ENCODE measurements at regions not wholly inside any gene's neighbourhood (a gene's known extent, or its start where the extent isn't known, plus 50 kb on each side); places are given as distances from the start of the nearest gene placed in this dataset.

DNA sequence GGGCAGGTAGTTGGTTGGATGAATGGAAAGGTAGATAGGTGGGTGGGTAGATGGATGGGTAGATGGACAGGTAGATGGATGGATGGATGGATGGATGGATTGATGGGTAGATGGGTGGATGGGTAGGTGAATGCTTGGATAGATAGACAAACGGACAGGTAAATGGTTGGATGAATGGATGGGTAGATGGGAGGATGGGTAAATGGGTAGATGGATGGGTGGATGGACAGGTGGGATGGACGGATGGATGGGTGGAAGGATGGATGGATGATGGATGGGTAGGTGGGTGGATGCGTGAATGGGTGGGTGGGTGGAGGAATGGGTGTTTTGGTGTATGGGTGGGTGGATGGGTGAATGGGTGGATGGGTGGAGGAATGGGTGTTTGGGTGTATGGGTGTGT lies 50.1 kb upstream of the ASAP2 start:
- TF ChIP-seq, protein P1, sequence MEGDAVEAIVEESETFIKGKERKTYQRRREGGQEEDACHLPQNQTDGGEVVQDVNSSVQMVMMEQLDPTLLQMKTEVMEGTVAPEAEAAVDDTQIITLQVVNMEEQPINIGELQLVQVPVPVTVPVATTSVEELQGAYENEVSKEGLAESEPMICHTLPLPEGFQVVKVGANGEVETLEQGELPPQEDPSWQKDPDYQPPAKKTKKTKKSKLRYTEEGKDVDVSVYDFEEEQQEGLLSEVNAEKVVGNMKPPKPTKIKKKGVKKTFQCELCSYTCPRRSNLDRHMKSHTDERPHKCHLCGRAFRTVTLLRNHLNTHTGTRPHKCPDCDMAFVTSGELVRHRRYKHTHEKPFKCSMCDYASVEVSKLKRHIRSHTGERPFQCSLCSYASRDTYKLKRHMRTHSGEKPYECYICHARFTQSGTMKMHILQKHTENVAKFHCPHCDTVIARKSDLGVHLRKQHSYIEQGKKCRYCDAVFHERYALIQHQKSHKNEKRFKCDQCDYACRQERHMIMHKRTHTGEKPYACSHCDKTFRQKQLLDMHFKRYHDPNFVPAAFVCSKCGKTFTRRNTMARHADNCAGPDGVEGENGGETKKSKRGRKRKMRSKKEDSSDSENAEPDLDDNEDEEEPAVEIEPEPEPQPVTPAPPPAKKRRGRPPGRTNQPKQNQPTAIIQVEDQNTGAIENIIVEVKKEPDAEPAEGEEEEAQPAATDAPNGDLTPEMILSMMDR (IDR thresholded peaks at IDR 0.05; ENCODE audit: low read depth, low read length) = no peak
- H3K4me3 ChIP-seq (ENCODE audit: low read depth, low read length) = no peak overlapping the region

GRCh38 chr2:9154061-9154460 lies 52.6 kb upstream of the ASAP2 start:
- no peak overlapping the region for H3K4me3 ChIP-seq (ENCODE audit: low read depth, low read length)
- TF ChIP-seq, protein P1 (IDR thresholded peaks at IDR 0.05; ENCODE audit: low read depth, low read length) = no peak

DNA sequence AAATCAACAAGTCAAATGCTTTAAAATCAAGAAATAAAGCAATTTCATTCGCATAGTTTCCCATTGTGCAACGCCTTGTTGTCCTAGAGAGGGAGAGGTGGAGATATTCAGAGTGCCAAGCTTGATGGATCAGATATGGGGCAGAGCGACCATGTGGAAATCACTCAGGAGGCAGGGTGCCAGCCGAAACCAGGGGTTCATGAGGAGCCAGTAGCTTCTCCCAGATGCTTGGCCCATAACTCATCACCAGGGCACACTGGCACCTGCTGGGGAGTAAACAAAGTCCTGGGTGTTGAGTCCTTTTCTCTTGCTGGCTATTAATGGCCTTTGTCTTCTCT lies 53.0 kb upstream of the ASAP2 start:
- TF ChIP-seq, protein P1 (IDR thresholded peaks at IDR 0.05; ENCODE audit: low read depth, low read length) = no peak
- no peak overlapping the region for H3K4me3 ChIP-seq (ENCODE audit: low read depth, low read length)

DNA sequence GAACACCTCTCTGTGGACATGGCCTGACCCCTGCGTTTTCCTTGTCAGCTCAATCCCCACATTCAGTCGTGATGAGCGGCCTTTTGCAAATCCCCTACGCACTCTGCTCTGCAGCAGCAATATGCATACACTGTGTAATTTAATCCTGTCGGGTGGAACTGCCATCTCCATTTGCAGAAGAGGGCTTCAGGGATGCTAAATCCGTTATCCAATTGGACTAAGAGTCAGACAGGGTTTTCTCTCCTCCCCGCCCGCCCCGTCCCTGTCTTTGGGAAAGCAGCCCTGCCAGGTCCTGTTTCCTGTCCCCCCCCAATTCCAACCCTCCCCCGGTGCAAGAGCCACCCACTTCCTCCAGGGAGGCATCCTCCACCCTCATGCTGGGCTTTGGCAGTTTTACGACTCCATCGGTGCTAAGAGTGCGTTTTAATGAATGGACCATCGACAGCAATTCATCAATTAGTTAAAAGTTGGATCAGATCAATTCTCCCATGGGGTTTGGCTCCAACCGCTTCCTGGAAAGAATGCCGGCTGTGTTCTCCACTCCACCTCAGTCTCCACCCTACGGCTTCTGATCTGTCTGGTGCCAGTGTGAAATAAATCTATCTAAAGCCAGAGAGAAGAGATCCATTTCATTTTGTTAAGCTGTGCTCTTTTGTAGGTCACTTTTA lies 53.5 kb upstream of the ASAP2 start:
- TF ChIP-seq, protein P1 (IDR thresholded peaks at IDR 0.05; ENCODE audit: low read depth, low read length) = no peak
- no peak overlapping the region for H3K4me3 ChIP-seq (ENCODE audit: low read depth, low read length)

DNA sequence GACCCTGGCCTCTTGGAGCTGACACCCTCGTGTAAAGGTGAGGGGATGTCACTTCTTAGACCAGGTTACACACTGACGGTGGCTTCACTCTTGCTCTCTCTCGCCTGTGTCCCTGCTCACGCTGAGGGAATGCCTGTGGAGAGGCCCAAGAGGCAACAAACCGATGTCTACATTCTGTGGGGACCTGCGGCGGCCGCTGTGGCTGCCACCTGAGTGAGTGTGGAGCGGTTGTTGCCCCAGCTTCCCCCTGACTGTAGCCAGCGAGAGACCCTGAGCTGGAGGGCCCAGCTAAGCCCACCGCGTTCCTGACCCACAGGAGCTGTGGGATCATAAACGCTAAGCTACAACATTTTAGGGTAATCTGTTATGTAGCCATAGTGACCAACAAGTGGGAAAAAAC lies 55.7 kb upstream of the ASAP2 start:
- no peak overlapping the region for H3K4me3 ChIP-seq (ENCODE audit: low read depth, low read length)
- TF ChIP-seq, protein P1 (IDR thresholded peaks at IDR 0.05; ENCODE audit: low read depth, low read length) = no peak

GRCh38 chr2:9150568-9150900 lies 56.1 kb upstream of the ASAP2 start:
- TF ChIP-seq, protein P1 (IDR thresholded peaks at IDR 0.05; ENCODE audit: low read depth, low read length) = no peak
- no peak overlapping the region for H3K4me3 ChIP-seq (ENCODE audit: low read depth, low read length)

DNA sequence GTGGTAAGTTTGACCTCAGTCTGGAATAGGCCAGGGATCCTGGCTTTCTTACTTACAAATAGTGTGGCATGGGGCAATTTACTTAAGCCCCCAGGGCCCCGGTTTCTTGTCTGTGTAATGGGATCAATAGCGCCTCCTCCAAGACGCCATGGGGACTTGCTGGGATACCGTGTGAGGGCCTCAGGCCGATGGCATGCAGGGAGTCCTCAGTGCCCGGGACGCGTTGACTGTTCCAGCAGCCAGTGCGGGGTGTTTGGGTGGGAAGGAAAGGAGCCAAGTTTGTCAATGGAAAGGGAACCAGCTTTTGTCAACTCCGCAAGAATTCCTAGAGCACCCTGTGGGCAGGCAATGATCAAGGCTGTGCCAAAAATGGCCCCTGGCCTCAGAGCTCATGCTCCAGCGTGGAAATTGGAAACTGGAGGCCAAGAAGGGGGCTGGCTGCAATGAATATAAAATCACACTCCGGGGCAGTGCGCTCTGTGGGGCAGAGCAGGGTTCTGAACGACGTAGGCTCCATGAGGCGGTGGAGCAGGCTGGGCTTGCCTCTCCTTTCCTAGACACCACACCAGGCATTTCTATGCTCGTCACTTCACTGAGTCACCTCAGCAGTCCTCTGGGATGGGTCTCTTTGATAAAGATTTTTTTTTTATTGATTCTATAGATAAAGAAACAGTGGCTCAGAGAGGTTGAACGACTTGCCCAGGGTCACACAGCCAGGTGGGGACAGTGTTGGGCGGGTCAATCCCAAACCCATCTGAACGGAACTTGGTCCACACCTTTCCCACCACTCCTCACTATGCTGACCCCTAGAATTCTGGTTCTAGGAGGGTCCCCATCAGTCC lies 56.7 kb upstream of the ASAP2 start:
- H3K4me3 ChIP-seq (ENCODE audit: low read depth, low read length) = no peak overlapping the region
- TF ChIP-seq, protein P1 (IDR thresholded peaks at IDR 0.05; ENCODE audit: low read depth, low read length) = no peak
